KBM-7 (cell line): ENCODE measurements at regions not wholly inside any gene's neighbourhood (a gene's known extent, or its start where the extent isn't known, plus 50 kb on each side); places are given as distances from the start of the nearest gene placed in this dataset.
A peak's percentile ranks its signal among the peaks of the same experiment; 100 is the strongest.

Experiments
- DNase-seq: peaks from one replicate; pipeline ENCODE4 v3.0.0-alpha.2; 2015
- in situ Hi-C: fragments of 300-500 bp; cut with MboI; formaldehyde crosslinking; loops from 2 replicates; pipeline ENCODE4 v1.14.3; 2020; ENCODE audit warnings: low sequenced_read_pairs, low pct_unique_long_range_greater_than_20kb, mixed read lengths

DNA sequence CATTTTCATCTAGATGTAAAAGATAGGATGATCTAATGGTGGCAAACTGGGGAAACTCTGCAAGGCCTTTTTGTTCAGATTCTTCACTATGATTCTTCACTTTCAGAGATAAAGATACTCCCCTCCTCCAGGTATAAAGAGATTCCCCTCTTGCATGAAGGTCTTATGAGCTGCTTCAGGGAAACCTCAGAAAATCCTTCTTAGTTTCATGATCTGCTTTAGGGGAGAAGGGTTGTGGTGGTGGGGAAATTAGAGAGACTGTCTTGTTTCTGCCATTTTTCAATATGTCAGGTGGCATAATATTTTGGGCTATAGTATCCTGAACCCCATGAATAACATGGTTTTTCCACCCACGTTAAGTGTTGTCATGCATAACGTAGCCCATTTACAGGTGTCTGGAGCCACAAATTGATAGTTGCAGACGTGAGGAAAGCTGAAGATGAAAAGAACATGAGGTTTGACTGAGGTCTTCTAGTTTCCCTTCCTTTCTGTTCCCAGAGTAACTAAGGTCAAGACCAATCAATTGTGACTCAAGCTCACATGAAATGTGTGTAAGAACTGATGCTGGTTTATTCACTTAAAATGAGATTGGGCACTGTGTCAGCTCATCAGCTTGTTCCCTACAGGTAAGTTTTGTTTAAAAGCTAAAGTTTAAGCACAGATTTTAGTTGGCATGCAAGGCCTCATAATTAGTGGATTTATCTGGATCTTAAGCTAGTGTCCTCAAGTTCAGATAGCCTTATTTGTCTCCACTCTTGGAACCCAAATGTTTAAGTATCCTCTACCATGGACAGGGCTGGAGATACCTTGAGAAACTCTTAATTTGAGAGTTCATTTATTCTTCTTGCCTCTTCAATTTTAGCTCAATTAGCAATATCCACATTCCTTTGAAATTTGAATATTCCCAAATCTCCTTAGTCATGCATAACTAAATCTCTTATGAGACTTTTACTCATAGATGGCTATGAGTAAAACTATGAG is 304.5 kb upstream of the FANCL start:
- no peak for DNase-seq
- in situ Hi-C loops, result no loop called here

DNA sequence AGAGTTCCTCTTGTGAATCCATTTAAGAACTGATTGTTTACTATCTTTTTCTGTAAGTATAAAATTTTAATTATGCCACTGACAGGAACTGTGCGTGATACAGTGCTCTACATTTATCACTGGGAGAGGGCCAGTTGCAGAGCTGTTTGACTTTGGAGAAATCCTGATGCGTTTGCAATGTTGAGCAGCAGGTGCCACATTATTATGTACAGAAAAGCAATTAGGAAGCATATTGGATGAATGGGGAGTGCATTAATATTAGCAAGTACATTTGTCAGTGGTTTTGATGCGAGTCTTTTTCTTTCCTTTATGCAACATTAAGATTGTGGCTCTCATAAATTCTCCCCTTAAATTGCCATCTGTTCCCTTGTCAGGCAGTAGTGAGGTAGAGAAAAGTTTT is 302.3 kb upstream of the FANCL start:
- in situ Hi-C loops, result no loop called here
- no peak for DNase-seq

DNA sequence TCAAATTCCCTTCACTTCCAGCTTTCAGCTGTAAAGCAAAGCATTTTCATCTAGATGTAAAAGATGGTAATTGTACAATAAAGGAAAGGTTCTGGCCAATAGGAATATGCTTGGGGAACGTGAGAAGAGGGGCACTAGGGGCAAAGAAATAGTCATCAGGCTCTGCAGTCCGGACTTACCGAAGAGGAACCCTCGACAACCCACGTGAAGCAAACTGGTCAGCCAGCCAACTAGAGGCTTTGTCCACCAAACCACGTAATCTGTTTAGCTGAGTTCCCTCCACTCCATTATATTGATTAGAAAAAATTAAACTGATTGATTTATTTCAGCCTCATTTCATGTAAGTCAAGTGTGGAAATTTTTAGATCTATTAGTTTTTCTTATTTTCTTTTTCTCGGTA is 300.4 kb upstream of the FANCL start:
- in situ Hi-C loops, result no loop called here
- DNase-seq, result no peak

DNA sequence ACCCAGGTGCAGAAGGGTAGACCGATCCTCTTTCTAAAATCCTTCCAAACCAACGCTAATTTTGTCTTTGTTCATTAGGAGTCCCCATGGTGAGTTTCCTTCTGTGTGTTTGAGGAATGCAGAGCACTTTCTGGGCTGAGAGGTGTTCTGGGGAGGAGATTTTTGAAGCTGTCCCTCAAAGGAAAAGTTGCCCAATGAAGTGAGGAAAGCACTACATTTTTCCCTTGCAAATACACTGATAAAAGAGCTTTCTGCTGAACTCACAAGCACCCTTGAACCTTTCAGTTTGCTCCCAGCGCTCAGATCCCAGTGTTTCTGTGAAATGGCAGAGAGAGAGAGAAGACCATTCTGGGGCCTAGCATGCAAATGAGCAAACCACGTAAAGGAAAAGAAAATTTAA is 299.6 kb upstream of the FANCL start:
- DNase-seq, result no peak
- in situ Hi-C loops, result no loop called here

DNA sequence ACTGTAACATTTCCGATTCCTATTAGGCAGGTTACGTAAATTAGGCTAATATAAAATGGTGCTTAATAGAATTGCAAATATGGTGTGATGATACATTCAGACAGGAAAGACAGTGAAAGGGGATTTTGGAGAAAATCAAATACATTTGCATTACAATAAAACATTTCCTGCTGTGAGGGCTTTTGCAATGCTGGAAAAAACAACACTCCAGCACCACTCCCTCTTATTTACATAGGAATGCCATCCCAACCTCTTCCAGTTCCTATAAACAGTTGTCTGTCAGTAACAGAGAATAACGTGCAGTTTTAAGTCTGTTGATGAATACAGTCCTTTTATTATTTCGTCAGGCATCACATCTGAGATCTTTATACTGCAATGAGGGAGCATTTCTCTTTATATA is 298.8 kb upstream of the FANCL start:
- no peak for DNase-seq
- in situ Hi-C loops, result no loop called here

DNA sequence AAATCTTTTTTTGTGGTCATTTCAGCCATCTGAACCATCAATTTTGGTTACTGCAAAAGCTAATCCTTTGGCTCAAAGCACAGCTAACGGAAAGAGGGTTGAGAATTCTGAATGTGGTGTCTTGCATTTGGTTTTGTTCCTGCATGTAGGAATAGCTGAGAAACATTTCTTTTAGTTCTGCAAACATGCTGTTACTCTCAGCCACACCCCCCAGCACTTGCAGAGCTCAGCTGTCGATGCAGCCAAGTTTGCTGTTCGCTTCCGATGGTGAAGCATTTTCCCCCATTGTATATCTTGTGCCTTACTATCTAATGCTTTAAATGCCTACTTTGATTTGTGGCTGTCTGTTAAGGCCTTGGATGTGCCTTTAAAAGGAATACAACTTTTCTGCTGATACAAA is 294.9 kb upstream of the FANCL start:
- DNase-seq, result no peak
- in situ Hi-C loops, result no loop called here

DNA sequence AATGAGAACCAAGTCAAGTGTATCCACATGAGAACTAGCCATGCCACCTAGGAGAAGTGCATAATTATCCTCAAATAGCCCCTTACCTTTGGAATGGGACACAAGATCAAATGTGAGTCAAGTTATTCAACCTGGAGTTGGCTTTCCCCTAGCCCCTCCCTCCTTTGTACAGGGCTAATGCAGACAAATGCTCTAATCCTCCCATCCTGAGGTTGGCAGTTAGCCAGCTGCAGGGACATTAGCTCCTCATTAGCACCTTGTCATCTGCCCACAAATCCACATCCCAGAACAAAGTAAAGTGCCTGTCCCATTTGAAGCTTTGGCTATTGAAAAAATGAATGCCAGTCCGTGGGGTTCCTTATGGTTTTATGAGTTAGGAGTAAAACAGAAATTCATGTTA is 294.1 kb upstream of the FANCL start:
- in situ Hi-C loops, result no loop called here
- no peak for DNase-seq

DNA sequence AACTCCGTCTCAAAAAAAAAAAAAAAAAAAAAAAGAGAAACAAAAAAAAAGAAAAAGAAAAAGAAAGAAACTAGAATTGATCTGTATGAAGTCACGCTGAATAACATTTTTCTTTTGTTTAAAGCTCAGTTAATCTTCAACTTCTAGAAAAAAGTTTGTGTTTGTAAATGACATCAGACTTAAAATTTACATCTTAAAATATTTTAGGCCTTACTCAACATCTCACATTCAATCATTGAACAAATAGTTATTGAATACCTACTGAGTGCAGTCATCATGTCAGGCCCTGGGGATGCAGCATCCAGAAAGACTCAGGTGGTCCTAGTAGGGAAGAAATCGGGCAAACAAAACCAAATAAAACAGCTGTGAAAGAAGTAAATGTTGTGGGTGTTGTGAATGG is 292.3 kb upstream of the FANCL start:
- DNase-seq, result no peak
- in situ Hi-C loops, result no loop called here

DNA sequence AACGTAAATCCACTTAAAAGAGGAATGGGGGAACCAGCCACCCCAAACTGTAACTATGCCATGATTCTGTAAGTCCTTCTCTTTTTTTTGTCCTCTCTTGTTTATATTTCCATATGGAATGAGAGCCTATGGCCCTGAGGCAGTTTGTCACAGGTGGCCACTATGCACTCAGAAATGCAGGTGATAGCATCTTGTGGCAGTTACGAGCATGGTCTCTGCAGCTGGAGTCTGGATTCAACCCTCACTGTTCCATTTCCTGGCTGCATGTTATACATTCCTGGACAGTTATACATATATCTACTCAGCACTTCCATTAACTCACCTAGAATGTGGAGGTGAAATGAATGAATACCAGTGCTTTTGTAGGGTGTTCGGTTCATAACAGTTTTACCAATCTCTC is 291.5 kb upstream of the FANCL start:
- DNase-seq, result no peak
- in situ Hi-C loops, result no loop called here

DNA sequence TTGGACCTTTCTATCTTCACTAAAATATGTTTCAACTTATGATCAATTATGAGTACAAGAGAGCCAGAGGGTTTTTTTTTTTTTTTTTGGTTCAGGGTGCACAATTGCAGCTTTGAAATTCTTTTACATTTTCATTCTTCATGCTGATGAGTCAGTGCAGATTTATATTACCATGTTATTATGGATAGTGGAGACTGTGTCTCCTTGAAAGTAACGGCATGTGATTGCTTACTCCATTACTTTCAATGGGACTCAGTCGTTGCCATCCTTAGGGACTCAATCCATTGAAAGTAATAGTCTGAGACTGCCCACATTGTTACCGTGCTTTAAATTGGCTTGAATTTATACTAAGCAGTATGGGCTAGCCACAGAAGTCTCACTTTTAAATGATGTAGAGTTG is 286.5 kb upstream of the FANCL start:
- in situ Hi-C loops, result no loop called here
- no peak for DNase-seq

DNA sequence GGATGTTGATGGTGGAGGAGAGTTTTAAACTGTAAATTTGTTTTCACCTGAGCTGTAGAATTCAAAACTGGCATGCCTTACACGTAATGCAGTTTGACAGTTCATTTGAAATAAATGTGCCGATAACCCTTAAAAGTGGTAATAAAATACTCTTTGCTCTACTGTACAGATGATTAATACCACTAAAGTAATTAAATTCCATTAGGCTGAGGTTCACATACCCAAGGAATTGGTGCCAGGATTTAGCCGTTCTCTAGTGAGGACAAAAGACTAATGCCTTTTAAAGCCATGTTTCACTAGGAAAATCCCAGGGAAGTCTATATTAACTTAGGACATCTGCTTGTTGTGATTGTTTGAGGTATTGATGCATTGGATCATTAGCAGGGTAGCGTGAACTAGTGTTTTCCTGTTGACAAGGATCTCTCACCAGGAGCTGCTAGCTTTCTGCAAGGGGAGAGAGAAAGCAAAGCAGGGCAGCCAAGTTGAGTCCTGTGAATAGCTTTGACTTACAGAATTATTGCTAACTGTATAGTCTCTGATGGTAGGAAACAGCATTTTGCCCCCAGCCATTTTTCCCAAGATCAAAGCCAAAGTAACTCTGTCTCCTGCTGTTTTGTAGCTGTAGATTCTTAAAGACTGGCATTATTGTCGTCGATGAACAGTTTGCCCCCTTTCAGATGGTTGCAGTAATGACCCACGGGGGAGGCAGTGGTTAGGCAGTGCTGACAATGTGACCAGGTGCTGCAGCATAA is 280.9 kb upstream of the FANCL start:
- DNase-seq, result no peak
- in situ Hi-C loops, result no loop called here

DNA sequence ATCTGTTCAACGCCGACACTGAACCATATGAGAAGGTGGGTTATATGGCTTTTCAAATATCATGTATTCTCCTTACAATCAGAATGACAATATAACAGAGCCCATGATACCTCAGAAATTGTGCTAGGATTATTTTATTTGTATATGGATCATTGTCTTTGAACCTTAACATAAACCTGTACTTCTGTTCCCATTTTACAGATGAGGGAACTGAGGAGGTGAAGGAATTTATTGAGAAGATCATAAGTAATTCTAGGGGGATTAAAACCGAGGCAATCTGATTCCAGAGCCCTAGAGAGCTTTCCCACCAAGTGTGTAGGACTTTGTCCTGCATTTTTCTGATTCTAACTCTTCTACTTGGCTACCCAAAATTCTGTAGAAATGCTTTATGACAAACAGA is 279.8 kb upstream of the FANCL start:
- no peak for DNase-seq
- in situ Hi-C loops, result no loop called here

DNA sequence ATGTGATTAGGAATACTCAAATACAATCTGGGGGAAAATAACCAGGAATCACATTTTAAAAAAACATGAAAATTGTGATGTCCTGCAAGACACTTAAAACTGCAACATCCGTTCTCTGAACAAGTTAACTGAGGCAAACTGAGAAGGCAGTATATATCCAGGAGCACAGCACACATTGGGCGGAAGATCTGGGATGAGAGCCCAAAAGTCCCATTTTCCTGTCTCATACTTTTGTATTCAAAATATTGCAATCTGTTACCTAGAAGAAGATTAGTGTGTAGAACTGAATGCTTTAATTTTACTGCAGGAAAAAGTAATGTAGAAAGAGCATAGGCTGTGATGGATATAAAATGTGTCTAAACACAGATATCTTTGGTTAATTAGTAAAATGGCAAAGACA is 276.8 kb upstream of the FANCL start:
- in situ Hi-C loops, result no loop called here
- no peak for DNase-seq

DNA sequence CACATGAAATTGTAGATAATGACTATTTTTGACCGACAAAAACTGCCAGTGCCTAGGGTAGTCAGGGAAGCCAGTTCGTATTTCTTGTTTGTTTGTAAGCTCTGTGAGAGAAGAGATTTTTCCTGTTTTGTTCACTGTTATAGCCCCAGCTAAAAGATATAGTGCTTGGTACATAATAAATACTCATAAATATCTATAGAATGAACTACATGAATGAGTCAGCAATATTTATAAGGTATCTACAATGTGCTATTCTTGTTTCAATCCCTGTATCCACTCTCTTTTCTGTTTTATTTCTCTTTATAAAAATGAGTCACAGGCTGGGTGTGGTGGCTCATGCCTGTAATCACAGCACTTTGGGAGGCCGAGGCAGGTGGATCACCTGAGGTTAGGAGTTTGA is 275.6 kb upstream of the FANCL start:
- in situ Hi-C loops, result no loop called here
- DNase-seq, result no peak

DNA sequence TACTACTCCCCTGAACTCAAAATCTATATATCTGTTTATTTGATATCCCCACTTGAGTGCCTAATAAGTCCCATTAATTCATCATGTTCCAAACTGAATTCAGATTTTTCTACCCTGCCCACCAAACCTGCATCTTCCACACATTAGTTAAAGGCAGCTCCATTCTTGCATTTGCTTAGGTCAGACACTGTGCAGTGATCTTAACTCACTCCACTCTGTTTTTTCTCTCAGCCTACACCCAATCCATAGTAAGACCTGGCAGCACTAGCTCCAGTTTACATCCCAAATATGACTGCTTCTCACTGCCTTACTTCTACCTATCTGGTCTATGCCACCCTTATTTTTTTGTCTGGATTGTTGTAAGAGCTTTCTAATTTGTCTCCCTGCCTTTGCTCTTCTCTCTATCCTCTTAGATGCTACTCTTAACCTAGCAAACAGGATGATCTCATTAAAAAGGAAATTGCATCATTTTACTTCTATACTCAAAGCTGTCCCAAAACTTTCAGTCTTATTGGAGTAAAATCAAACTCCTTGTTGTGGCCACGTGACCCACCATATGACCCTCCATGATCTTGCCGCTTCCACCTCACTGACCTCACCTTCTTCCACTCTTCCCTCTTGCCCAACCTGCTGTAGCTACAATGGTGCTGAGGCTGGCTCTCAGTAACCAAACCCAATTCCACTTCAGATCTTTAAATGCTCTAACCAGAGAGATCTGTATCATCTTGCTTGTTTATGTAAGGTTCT is 274.9 kb upstream of the FANCL start:
- peak; percentile 23 for DNase-seq
- in situ Hi-C loops, result no loop called here

DNA sequence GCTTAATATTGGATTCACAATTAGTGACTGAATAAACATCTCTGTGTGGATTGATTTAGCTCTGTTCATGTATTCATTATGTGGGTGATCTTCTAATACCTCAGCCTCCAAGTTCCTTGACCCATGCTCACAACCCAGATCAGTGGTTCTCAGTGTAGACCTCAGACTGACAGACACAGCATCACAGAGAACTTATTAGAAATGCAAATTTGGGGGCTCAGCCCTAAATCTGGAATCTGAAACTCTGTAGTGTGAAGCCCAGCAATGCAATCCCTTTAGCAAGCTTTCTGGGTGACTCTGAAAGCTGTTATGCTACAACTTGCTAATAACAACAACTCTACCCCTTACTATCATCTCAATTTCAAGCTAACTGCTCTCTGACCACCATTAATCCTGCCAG is 273.1 kb upstream of the FANCL start:
- no peak for DNase-seq
- in situ Hi-C loops, result no loop called here

DNA sequence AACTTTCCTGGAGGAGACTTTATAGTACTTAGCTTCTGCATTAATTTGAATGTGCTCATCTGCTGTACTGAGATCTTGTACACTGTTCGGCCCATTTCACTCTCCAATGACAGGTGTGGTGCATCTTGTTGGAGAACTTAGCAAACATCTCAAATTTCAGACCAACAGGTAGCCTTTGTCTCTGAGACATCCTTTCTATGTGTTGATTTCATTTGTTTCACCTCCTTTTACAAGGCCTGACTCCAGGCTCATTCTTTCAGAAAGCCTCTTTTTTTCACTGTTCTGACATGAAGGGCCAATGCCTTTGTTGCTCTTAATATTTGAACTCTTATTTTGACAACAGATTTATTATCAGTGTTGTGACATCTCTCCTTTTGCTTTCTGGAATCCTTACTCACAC is 271.8 kb upstream of the FANCL start:
- in situ Hi-C loops, result no loop called here
- DNase-seq, result no peak

DNA sequence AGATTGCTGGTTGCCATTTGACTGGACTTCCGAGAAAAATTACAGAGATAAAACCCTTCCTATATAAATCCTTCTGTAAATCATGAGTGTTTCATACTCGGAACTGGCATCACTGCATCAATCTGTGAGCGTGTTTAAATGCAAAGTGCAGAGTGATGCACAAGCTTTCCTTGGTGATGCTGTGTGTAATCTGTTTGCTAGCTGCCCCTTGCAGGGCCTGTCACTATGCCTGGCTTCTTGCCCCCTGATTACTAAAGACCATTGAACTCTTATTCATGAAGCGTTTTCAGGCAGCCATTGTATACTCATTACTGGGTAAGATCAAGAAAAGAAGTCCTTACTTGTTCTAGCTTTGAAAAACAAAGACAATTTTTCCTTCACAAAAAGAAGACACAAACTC is 266.9 kb upstream of the FANCL start:
- no peak for DNase-seq
- in situ Hi-C loops, result no loop called here

DNA sequence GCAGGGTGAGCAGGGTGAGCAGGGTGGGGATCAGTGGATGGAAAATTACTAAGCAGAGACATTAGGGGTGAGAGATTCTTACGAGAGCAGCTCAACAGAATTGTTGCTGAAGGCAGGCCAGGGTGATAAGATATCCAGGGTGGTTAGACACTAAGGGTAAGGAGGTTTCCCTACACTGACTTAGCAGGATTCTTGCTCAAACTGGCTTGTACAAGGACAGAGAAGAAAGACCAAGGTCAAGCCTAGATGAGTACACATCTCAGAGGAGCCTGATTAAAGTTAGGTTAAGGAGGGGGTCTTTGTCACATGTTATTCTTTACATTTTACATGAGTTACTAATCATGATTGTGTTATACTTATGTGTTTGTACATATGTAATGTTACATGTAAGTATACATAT is 262.8 kb upstream of the FANCL start:
- DNase-seq, result no peak
- in situ Hi-C loops, result no loop called here

DNA sequence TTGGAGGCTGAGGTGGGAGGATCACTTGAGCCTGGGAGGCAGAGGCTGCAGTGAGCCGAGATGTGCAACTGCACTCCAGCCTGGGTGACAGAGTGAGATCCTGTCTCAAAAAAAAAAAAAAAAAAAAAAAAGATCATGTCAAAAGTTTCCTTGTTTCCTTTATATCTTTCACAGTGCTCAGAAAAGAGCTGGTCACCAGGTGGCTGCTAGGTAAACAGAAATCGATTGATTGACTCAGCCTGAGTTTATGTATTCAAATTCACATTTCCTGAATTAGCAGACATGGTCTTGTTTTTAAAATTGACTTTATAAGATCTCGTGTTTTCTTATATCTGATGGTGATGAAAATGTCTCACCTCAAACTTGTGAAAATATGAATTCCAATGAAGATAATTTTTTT is 261.8 kb upstream of the FANCL start:
- DNase-seq, result no peak
- in situ Hi-C loops, result no loop called here
